ENCODE measurements at regions not wholly inside any gene's neighbourhood (a gene's known extent, or its start where the extent isn't known, plus 50 kb on each side); places are given as distances from the start of the nearest gene placed in this dataset.
"Not testable (repeated sequence)": the region's sequence is repeated elsewhere in the genome, so short reads cannot be mapped to it uniquely, and the experiment has no call there.

- DNase-seq; ATAC-seq (ENCODE audit: low read depth in 2 of 2); H3K27ac Mint-ChIP-seq; H3K27me3 Mint-ChIP-seq; H3K4me1 Mint-ChIP-seq; H3K9me3 Mint-ChIP-seq; H3K4me3 Mint-ChIP-seq: not testable (repeated sequence)
- H3K36me3 Mint-ChIP-seq: peaks cover 0 to 23% of the 10 kb centered on the region in 2 donors
Observed at GRCh38 chr9:41035276-41035675, 93.2 kb downstream of the FOXD4L6 start.

- H3K27ac Mint-ChIP-seq; H3K27me3 Mint-ChIP-seq; H3K4me1 Mint-ChIP-seq; H3K9me3 Mint-ChIP-seq; ATAC-seq (ENCODE audit: low read depth in 2 of 2); DNase-seq; H3K4me3 Mint-ChIP-seq: not testable (repeated sequence)
- H3K36me3 Mint-ChIP-seq: peaks cover 0 to 23% of the 10 kb centered on the region in 2 donors
Observed at GRCh38 chr9:41034699-41035197, 93.7 kb downstream of the FOXD4L6 start.

DNA sequence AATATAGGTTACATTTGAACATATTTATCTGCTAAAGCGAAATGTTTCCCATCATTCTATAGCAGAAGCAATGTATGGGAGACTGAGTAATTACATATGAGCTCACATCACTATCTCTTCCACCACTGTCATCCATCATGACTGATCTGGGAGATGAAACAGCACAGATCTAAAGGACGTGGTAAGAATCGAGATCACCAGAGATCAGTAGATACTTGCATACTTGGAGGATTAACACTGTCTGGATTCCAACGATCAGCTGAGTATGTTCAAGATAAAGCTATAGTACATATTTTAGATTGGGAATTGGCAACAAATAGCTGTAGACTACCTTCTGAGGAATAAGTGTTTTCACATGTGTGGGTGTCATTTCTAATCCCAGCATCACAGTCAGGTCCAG is 94.6 kb downstream of the FOXD4L6 start:
- H3K27ac Mint-ChIP-seq; H3K27me3 Mint-ChIP-seq; ATAC-seq (ENCODE audit: low read depth in 2 of 2); H3K9me3 Mint-ChIP-seq; DNase-seq; H3K4me1 Mint-ChIP-seq; H3K4me3 Mint-ChIP-seq: not testable (repeated sequence)
- peaks cover 0 to 17% of the 10 kb centered on the region in 2 donors for H3K36me3 Mint-ChIP-seq

DNA sequence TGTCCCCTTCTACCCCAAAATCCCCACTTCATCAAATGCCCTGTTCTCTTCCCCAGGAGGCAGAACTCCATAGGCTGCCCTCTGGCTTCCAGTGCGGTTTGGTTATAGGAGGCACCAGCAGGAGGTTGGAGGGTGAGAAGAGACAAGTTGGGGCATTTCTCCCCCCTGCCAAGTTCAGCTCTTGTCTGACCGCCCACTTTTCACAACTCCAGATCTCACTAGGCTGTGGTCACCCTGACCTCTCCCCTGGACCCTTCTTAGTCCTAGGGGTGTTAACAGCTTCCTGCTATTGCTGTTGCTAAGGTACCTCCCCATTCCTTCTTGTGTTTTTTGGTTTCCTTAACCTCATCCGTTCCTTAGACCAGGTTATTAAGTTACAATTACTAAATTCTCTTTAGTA is 95.1 kb downstream of the FOXD4L6 start:
- H3K9me3 Mint-ChIP-seq; ATAC-seq (ENCODE audit: low read depth in 2 of 2); H3K27ac Mint-ChIP-seq; DNase-seq; H3K4me1 Mint-ChIP-seq; H3K27me3 Mint-ChIP-seq; H3K4me3 Mint-ChIP-seq: not testable (repeated sequence)
- H3K36me3 Mint-ChIP-seq: peaks cover 0 to 17% of the 10 kb centered on the region in 2 donors

DNA sequence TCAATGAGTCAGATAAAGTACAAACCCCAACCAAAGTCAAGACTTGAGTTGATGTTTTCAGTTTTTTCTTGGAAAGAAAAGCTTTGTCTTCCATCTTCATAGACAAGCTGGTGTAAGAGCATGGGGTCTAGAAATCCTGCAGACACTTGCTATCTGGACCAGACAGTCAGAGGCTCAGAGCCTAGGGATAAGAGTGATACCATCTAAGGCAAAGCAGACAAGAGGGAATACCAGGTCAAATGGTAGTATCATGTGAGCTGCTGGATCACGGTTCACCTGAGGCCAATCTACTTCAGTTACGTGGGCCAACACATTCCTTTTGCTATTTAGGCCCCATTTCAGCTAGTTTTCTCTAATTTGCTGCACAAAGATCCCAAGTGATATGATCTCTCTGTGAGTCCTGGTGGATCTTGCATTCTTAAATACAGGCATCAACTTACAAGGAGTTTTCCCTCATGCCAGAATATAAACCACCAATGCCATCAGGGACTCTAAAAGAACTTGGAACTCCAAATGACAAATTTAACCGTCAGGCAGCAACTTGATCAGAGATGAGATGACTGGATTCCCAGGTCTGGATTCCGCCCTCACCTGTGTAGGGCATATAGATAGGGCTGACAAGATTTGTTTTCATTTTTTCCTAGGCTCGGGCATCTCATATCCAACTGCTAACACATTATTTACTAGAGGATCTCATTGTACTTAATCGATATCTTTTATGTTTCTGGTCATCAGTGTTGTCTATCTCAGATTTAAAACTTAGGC is 101.4 kb downstream of the FOXD4L6 start:
- peak overlapping the region in 1 of 6 donors; percentile 39 for H3K27ac Mint-ChIP-seq
- not testable (repeated sequence) for H3K9me3 Mint-ChIP-seq; ATAC-seq (ENCODE audit: low read depth in 2 of 2); H3K27me3 Mint-ChIP-seq; H3K4me3 Mint-ChIP-seq; H3K4me1 Mint-ChIP-seq; DNase-seq; H3K36me3 Mint-ChIP-seq

DNA sequence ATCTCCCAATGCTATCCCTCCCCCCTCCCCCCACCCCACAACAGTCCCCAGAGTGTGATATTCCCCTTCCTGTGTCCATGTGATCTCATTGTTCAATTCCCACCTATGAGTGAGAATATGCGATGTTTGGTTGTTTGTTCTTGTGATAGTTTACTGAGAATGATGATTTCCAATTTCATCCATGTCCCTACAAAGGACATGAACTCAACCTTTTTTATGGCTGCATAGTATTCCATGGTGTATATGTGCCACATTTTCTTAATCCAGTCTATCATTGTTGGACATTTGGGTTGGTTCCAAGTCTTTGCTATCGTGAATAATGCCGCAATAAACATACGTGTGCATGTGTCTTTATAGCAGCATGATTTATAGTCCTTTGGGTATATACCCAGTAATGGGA is 106.1 kb downstream of the FOXD4L6 start:
- H3K4me1 Mint-ChIP-seq; H3K9me3 Mint-ChIP-seq; H3K27me3 Mint-ChIP-seq; H3K27ac Mint-ChIP-seq; H3K4me3 Mint-ChIP-seq; DNase-seq; ATAC-seq (ENCODE audit: low read depth in 2 of 2): not testable (repeated sequence)
- H3K36me3 Mint-ChIP-seq: peaks cover 10 to 11% of the 10 kb centered on the region in 2 donors

DNA sequence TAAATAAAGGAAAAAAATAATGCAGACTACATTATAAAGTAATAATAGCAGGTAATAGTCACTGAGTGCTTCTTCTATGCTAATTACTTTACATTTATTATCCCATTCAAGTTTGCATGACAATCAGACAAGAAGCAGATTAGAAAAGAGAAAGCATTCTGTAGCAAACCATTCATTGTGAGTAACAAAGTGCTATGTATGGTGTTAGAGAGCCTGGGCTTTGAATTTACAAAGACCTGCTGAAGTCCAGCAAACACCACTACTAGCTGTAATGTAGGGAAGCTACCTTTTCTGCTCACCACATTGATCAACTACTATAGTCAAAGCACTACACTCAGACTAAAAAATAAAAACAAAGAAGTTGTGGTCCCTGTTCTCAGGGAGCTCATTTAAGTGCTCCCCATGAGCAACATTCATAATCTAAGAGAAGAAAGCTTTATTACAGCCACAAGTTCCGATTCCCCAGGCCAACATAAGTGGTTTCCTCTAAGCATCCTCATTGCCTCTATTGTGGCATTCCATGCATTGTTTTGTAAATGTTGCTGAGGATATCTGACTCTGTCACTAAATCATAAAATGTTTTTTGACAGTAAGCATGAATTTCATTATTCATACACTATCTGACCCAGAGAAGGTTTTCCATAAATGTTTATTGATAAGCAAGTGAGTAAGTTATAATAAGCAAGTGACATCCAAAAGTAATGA is 108.5 kb downstream of the FOXD4L6 start:
- not testable (repeated sequence) for ATAC-seq (ENCODE audit: low read depth in 2 of 2); DNase-seq; H3K9me3 Mint-ChIP-seq; H3K4me3 Mint-ChIP-seq; H3K4me1 Mint-ChIP-seq; H3K27me3 Mint-ChIP-seq; H3K27ac Mint-ChIP-seq
- H3K36me3 Mint-ChIP-seq: peaks cover 10 to 11% of the 10 kb centered on the region in 2 donors

- H3K27ac Mint-ChIP-seq: peak overlapping the region in 1 of 6 donors; percentile 54
- peaks cover 8 to 17% of the 10 kb centered on the region in 2 donors for H3K36me3 Mint-ChIP-seq
- not testable (repeated sequence) for H3K4me1 Mint-ChIP-seq; H3K27me3 Mint-ChIP-seq; H3K9me3 Mint-ChIP-seq; H3K4me3 Mint-ChIP-seq; ATAC-seq (ENCODE audit: low read depth in 2 of 2); DNase-seq
Observed at GRCh38 chr9:41018948-41019347, 109.5 kb downstream of the FOXD4L6 start.

GRCh38 chr9:41016699-41017098 is 111.8 kb downstream of the FOXD4L6 start:
- H3K4me3 Mint-ChIP-seq; H3K9me3 Mint-ChIP-seq; H3K27ac Mint-ChIP-seq; ATAC-seq (ENCODE audit: low read depth in 2 of 2); H3K27me3 Mint-ChIP-seq; DNase-seq; H3K4me1 Mint-ChIP-seq: not testable (repeated sequence)
- peaks cover 11 to 14% of the 10 kb centered on the region in 2 donors for H3K36me3 Mint-ChIP-seq

GRCh38 chr9:40999952-41000700 is 128.4 kb downstream of the FOXD4L6 start:
- not testable (repeated sequence) for ATAC-seq (ENCODE audit: low read depth in 2 of 2); DNase-seq; H3K4me3 Mint-ChIP-seq; H3K27me3 Mint-ChIP-seq; H3K9me3 Mint-ChIP-seq
- peaks cover 14 to 54% (median 26%) of the 10 kb centered on the region in 3 donors for H3K4me1 Mint-ChIP-seq
- H3K27ac Mint-ChIP-seq: peak overlapping the region in 3 of 6 donors; percentile 6 to 63 (median 47)
- peaks cover 7 to 18% of the 10 kb centered on the region in 2 donors for H3K36me3 Mint-ChIP-seq

- H3K4me1 Mint-ChIP-seq: peaks cover 14 to 72% (median 33%) of the 10 kb centered on the region in 3 donors
- not testable (repeated sequence) for DNase-seq; H3K27me3 Mint-ChIP-seq; H3K9me3 Mint-ChIP-seq; ATAC-seq (ENCODE audit: low read depth in 2 of 2)
- peak overlapping the region in 4 of 8 donors; percentile 13 to 62 (median 32) for H3K4me3 Mint-ChIP-seq
- H3K36me3 Mint-ChIP-seq: peaks cover 7 to 13% of the 10 kb centered on the region in 2 donors
- peak overlapping the region in 1 of 6 donors; percentile 69 for H3K27ac Mint-ChIP-seq
Observed at GRCh38 chr9:40995490-40995889, 133.0 kb downstream of the FOXD4L6 start.

DNA sequence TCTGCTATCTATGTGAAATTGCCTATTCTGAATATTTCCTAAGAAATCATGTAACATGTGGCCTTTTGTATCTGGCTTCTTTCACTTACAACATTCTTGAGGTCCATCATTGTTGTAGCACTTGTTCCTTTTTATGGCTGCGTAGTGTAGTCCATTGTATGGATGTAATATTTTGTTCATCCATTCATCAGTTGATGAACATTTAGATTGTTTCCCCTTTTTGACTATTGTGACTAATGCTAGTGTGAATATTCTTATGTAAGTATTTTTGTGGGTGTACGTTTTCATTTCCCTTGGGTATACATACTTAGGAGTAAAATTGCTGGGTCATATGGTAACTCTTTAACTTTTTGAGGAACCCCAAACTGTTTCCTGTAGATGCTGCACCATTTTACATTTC is 134.6 kb downstream of the FOXD4L6 start:
- not testable (repeated sequence) for H3K36me3 Mint-ChIP-seq; ATAC-seq (ENCODE audit: low read depth in 2 of 2); H3K9me3 Mint-ChIP-seq; H3K4me3 Mint-ChIP-seq; DNase-seq; H3K27me3 Mint-ChIP-seq
- H3K4me1 Mint-ChIP-seq: peaks cover 11 to 59% (median 27%) of the 10 kb centered on the region in 3 donors
- peak overlapping the region in 4 of 6 donors; percentile 43 to 98 (median 73) for H3K27ac Mint-ChIP-seq

- H3K4me3 Mint-ChIP-seq; DNase-seq; H3K36me3 Mint-ChIP-seq; ATAC-seq (ENCODE audit: low read depth in 2 of 2); H3K27me3 Mint-ChIP-seq; H3K9me3 Mint-ChIP-seq: not testable (repeated sequence)
- Mint-ChIP-seq H3K27ac (peak overlapping the region in 4 of 6 donors; percentile 43 to 98 (median 73)), H3K4me1 (peaks cover 11 to 57% (median 27%) of the 10 kb centered on the region in 3 donors)
Observed at GRCh38 chr9:40993375-40993774, 135.1 kb downstream of the FOXD4L6 start.

Data from naive B cell (primary cell).